Epidermal melanocyte (primary cell): ENCODE measurements at regions not wholly inside any gene's neighbourhood (a gene's known extent, or its start where the extent isn't known, plus 50 kb on each side); places are given as distances from the start of the nearest gene placed in this dataset.

Experiments
- DNase-seq: peaks from one replicate; pipeline ENCODE4 v3.0.0; 2011; ENCODE audit warnings: low spot score; ENCODE audit not compliant: insufficient read length

GRCh38 chr1:8267307-8267706 lies 50.6 kb upstream of the SLC45A1 start:
- DNase-seq: no peak

GRCh38 chr1:8266436-8267165 lies 51.3 kb upstream of the SLC45A1 start:
- DNase-seq: no peak

DNA sequence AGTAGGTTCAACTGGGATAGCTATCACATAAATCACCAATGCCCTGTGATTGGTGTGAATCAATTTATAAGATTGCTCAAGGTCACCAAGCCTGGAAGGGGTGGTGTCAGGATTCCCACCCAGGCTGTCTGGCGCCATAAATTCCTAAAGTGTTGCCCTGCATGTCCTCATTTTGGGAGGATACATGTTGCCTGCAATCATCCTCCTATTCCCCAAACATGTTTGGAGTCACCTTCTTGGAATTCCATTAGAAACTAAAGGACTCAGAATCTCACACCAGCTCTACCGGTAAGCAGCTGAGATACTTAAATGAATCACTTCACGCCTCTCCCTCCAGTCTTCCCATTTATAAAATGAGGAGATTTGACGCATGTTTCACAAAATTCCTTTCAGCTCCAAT lies 54.1 kb upstream of the SLC45A1 start:
- no peak for DNase-seq

- no peak for DNase-seq
These were observed 56.5 kb upstream of the SLC45A1 start for GRCh38 chr1:8261398-8261762.

DNA sequence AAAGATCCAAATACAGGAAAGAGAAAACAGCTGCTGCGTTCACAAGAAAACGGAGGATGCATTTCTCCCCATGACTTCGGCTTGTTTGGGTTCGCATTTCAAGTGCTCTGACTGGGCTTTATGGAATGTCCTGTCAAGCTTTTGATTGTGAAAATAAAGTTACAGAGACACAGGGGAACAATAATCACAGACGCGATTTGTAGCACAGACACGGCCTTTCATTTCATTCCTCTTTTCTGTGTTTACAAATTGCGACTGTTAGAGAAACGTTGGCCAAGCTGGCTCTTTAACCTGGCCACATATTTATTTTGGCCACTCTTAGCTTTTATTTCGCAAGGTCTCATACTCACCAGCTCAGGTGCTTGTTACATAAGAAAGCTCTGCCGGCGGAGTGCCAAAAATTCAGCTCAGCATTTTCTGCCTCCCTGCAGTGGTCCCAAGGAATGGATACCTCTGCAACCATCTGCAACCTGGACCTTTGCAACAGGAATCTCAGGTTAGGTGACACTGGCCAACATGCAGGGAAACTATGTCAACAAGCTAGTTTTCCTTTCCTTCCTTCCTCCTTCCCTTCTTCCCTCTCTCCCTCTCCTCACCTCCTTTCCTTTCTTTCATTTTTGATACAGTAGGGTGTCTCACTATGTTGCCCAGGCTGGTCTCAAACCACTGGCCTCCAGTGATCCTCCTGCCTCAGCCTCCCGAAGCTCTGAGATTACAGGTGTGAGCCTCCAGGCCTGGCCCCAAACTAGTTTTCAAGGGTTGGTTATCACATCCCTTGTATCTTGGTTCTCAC lies 58.2 kb upstream of the SLC45A1 start:
- no peak for DNase-seq

GRCh38 chr1:8257621-8258020 lies 60.3 kb upstream of the SLC45A1 start:
- no peak for DNase-seq

DNA sequence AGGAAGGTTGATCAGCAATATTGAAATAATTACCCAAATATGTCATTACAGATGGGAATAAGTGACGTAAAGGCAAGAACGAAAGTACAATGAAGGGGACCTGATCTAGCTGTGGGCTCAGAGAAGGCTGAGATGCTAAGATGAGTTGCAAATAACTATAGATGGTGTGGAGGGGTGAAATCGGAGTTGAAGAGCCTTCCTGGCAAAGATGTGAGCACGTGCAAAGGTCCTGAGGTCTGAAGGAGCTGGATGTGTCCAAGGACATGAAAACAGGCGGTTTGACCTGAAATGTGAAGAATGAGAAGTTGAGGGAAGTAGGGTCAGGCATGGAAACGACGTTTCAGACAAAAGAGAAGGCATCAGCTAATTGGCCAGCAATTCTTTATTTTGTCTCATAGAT lies 61.6 kb upstream of the SLC45A1 start:
- DNase-seq: no peak

DNA sequence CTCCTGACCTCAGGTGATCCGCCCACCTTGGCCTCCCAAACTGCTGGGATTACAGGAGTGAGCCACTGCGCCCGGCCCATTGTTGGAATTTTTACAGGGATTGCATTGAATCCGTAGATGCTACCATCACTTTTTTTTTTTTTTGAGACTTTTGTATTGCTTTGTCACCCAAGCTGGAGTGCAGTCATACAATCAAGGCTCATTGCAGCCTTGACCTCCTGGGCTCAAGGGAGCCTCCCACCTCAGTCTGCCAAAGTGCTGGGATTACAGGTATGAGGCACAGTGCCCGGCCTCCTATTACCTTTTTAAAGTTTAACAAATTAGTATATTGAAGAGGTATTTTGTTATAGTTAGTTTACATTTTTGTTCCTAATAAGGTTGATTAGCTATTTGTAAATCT lies 62.2 kb upstream of the SLC45A1 start:
- DNase-seq: no peak

GRCh38 chr1:8252266-8252951 lies 65.5 kb upstream of the SLC45A1 start:
- DNase-seq: no peak

- DNase-seq: no peak
These were observed 66.3 kb upstream of the SLC45A1 start for GRCh38 chr1:8251635-8252034.

- no peak for DNase-seq
These were observed 68.1 kb upstream of the SLC45A1 start for GRCh38 chr1:8249838-8250237.

DNA sequence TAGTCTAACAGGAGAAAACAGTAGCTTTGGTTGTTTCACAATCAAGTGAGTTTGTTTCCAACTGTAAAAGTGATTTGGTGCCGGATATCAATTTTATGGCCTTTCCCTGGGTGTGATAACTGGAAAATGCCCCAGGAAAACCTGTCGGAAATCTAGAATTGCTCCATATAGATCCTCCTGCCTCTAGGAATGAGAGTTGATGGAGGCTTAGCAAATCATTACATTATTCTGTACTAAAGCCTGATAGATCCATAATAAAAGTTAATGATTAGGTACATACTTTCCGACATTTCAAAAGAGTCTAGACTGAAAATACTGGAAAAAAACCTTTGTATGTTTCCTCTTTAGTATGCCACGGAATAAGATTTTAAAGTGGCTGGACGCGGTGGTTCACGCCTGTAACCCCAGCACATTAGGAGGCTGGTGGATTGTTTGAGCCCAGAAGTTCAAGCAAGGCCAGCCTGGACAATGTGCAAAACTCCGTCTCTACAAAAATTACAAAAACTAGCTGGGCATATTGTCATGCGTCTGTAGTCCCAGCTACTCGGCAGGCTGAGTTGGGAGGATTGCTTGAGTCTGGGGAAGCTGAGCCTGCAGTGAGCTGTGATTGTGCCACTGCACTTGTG lies 70.0 kb upstream of the SLC45A1 start:
- DNase-seq: no peak

GRCh38 chr1:8244304-8244703 lies 73.6 kb upstream of the SLC45A1 start:
- no peak for DNase-seq

DNA sequence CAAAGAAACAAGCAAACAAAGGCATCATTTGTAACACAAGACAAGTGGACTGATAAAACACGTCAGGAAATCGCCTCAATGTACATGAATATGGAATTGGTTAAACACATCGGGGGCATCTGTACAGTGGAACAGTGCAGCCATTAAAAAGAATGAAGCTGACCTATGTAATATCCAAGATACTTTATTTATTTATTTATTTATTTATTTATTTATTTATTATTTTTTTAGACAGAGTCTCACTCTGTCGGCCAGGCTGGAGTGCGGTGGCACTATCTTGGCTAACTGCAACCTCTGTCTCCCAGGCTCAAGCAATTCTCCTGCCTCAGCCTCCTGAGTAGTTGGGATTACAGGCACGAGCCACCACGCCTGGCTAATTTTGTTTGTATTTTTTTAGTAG lies 75.4 kb upstream of the SLC45A1 start:
- DNase-seq: no peak

GRCh38 chr1:8241417-8242014 lies 76.4 kb upstream of the SLC45A1 start:
- no peak for DNase-seq

DNA sequence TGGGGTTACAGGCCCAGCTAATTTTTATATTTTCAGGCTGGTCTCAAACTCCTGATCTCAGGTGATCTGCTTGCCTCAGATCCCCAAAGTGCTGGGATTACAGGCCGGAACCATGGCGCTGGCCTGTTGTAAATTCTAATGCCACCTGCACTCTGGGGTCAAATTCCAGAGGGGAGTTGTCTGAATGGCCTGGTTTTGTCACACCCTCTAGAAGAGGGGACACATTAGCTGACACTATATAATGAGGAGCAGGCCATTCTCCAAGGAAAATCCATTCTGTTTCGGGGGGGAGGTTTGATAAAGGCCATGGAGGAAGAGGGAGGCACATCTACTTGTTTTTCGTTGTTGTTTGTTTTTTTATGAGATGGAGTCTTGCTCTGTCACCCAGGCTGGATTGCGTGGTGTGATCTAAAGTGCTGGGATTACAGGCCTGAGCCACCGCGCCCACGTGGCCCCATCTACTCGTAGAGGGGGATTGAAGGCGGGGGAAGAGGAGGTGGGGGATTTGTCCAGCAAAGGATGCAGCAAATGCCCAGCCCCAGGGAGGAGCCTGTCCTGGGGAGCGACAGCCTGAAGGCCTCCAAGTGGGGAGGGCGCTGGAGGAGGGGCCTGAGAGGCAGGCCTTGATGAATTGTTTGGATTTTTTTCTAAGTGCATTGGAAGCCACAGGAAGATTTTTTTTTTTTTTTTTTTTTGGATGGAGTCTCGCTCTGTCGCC lies 78.4 kb upstream of the SLC45A1 start:
- DNase-seq: no peak

- DNase-seq: no peak
These were observed 78.9 kb upstream of the SLC45A1 start for GRCh38 chr1:8239039-8239305.

- no peak for DNase-seq
These were observed 79.5 kb upstream of the SLC45A1 start for GRCh38 chr1:8238141-8239038.

DNA sequence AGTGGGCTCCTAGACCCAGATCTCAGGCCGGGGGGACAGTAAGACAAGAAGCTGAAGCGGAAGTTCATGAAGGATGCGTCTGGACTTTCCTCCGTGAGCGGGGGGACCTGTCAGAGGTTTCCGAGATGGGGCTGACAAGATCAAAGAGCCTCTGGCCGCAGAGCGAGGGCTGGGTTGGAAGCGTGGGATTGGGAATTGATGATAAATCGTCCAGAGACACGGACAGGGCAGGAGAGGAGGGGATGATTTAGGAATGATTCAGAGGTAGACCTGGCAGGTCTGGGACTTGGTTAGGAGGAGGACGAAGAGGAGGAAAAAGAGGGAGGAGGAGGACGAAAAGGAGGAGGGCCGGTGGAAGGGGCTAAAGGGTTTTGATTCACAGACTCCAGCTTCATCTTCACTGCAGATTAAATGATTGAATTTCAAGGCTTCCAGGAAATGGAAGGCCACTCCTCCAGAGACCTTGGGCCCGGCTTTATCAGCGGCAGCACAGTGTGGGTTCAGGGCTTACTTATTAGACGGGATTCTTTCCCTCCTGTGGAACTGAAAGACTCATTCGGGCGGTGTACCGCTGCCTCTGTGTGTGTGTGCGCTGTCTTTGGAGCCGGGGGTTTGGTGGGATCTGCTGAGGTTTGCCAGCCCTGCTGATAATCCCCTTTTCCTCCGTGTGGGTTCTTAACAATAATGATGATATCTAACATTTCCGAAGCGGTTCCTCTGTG lies 85.7 kb upstream of the SLC45A1 start:
- DNase-seq: no peak

- no peak for DNase-seq
These were observed 87.7 kb upstream of the SLC45A1 start for GRCh38 chr1:8230292-8230621.
